GM23338 (cell line): ENCODE measurements at regions not wholly inside any gene's neighbourhood (a gene's known extent, or its start where the extent isn't known, plus 50 kb on each side); places are given as distances from the start of the nearest gene placed in this dataset.

Source experiments
- CREB1 ChIP-seq: fragments of 250-450 bp; sonication (Bioruptor Pico); IDR thresholded peaks from 2 replicates; pipeline ENCODE4 v1.5.0; 2020; ENCODE audit warnings: low read depth, mild to moderate bottlenecking, moderate library complexity
- CTCF ChIP-seq, 2 experiments: fragments of 200-600 bp in 1 of 2; sonication (generic) in 1 of 2; conservative IDR thresholded peaks; 2 replicates each; pipeline versions ENCODE4 v1.5.1 to v1.6.1; 2016 to 2017; ENCODE audit warnings: antibody characterized with exemption in 2 of 2, low read depth in 2 of 2, mild to moderate bottlenecking in 2 of 2, moderate library complexity in 1 of 2
- EZH2 ChIP-seq: fragments of 200-600 bp; sonication (generic); IDR thresholded peaks from one replicate; pipeline ENCODE4 v1.8.0; 2017; ENCODE audit warnings: antibody characterized with exemption, mild to moderate bottlenecking, low read depth; ENCODE audit not compliant: unreplicated experiment
- EZH2phosphoT487 ChIP-seq: fragments of 200-600 bp; sonication (generic); IDR thresholded peaks from one replicate; pipeline ENCODE4 v1.8.1; 2018; ENCODE audit warnings: antibody characterized with exemption; ENCODE audit not compliant: unreplicated experiment
- JUNB ChIP-seq: IDR thresholded peaks from one replicate; pipeline ENCODE4 v1.6.1; 2016; ENCODE audit warnings: antibody characterized with exemption; ENCODE audit not compliant: unreplicated experiment
- NANOG ChIP-seq: IDR thresholded peaks from 2 replicates; pipeline ENCODE4 v1.6.1; 2016; ENCODE audit warnings: antibody characterized with exemption, borderline replicate concordance
- POLR2AphosphoS5 ChIP-seq: IDR thresholded peaks from 2 replicates; pipeline ENCODE4 v1.6.1; 2016; ENCODE audit warnings: antibody characterized with exemption, low read depth
- REST ChIP-seq: IDR thresholded peaks from one replicate; pipeline ENCODE4 v1.6.1; 2018; ENCODE audit warnings: antibody characterized with exemption; ENCODE audit not compliant: unreplicated experiment
- TF ChIP-seq, protein P1 (sequence below): fragments of 250-450 bp; sonication (Bioruptor Pico); IDR thresholded peaks from 2 replicates; pipeline ENCODE4 v1.5.0; 2020; ENCODE audit warnings: mild to moderate bottlenecking, moderate library complexity

- TF ChIP-seq EZH2phosphoT487 (no peak), EZH2 (no peak), CTCF (conservative IDR thresholded peaks at IDR 0.05; ENCODE audit: low read depth in 2 of 2) (no peak), REST (no peak), POLR2AphosphoS5 (no peak), CREB1 (CRISPR knock-in tag) (no peak), JUNB (no peak), NANOG (no peak)
- TF ChIP-seq, protein P1, sequence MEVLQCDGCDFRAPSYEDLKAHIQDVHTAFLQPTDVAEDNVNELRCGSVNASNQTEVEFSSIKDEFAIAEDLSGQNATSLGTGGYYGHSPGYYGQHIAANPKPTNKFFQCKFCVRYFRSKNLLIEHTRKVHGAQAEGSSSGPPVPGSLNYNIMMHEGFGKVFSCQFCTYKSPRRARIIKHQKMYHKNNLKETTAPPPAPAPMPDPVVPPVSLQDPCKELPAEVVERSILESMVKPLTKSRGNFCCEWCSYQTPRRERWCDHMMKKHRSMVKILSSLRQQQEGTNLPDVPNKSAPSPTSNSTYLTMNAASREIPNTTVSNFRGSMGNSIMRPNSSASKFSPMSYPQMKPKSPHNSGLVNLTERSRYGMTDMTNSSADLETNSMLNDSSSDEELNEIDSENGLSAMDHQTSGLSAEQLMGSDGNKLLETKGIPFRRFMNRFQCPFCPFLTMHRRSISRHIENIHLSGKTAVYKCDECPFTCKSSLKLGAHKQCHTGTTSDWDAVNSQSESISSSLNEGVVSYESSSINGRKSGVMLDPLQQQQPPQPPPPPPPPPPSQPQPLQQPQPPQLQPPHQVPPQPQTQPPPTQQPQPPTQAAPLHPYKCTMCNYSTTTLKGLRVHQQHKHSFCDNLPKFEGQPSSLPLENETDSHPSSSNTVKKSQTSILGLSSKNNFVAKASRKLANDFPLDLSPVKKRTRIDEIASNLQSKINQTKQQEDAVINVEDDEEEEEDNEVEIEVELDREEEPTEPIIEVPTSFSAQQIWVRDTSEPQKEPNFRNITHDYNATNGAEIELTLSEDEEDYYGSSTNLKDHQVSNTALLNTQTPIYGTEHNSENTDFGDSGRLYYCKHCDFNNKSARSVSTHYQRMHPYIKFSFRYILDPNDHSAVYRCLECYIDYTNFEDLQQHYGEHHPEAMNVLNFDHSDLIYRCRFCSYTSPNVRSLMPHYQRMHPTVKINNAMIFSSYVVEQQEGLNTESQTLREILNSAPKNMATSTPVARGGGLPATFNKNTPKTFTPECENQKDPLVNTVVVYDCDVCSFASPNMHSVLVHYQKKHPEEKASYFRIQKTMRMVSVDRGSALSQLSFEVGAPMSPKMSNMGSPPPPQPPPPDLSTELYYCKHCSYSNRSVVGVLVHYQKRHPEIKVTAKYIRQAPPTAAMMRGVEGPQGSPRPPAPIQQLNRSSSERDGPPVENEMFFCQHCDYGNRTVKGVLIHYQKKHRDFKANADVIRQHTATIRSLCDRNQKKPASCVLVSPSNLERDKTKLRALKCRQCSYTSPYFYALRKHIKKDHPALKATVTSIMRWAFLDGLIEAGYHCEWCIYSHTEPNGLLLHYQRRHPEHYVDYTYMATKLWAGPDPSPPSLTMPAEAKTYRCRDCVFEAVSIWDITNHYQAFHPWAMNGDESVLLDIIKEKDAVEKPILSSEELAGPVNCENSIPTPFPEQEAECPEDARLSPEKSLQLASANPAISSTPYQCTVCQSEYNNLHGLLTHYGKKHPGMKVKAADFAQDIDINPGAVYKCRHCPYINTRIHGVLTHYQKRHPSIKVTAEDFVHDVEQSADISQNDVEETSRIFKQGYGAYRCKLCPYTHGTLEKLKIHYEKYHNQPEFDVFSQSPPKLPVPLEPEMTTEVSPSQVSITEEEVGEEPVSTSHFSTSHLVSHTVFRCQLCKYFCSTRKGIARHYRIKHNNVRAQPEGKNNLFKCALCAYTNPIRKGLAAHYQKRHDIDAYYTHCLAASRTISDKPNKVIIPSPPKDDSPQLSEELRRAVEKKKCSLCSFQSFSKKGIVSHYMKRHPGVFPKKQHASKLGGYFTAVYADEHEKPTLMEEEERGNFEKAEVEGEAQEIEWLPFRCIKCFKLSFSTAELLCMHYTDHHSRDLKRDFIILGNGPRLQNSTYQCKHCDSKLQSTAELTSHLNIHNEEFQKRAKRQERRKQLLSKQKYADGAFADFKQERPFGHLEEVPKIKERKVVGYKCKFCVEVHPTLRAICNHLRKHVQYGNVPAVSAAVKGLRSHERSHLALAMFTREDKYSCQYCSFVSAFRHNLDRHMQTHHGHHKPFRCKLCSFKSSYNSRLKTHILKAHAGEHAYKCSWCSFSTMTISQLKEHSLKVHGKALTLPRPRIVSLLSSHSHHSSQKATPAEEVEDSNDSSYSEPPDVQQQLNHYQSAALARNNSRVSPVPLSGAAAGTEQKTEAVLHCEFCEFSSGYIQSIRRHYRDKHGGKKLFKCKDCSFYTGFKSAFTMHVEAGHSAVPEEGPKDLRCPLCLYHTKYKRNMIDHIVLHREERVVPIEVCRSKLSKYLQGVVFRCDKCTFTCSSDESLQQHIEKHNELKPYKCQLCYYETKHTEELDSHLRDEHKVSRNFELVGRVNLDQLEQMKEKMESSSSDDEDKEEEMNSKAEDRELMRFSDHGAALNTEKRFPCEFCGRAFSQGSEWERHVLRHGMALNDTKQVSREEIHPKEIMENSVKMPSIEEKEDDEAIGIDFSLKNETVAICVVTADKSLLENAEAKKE = no peak
Observed at GRCh38 chr14:98940693-98941437, 331.1 kb downstream of the BCL11B start.
